ENCODE measurements at regions not wholly inside any gene's neighbourhood (a gene's known extent, or its start where the extent isn't known, plus 50 kb on each side); places are given as distances from the start of the nearest gene placed in this dataset.
"Not testable (repeated sequence)": the region's sequence is repeated elsewhere in the genome, so short reads cannot be mapped to it uniquely, and the experiment has no call there.

- Histone ChIP-seq H3F3A (ENCODE audit: insufficient read depth) (no peaks in the 10 kb centered on the region), H3K9ac (ENCODE audit: low read length) (no peak overlapping the region), H3K4me3 (ENCODE audit: insufficient read depth, low read length, poor library complexity, severe bottlenecking) (no peak overlapping the region), H3K9me3 (ENCODE audit: insufficient read depth, low read length) (0 out of 2 replicates have a peak, but pooled peaks cover 3% of the 10 kb centered on the region), H3K36me3 (ENCODE audit: low read length) (no peaks in the 10 kb centered on the region), H2AFZ (ENCODE audit: low read depth, low read length, severe bottlenecking) (no peak overlapping the region), H3K27me3 (ENCODE audit: low read length) (no peaks in the 10 kb centered on the region), H3K9me2 (replicated peaks; ENCODE audit: insufficient read depth, low read length) (0 out of 2 replicates have a peak, but pooled peaks cover 4% of the 10 kb centered on the region), H4K20me1 (ENCODE audit: low read depth, low read length) (no peaks in the 10 kb centered on the region), H3K4me2 (ENCODE audit: low read depth, low read length, poor library complexity, severe bottlenecking) (no peak overlapping the region), H3K27ac (ENCODE audit: low read depth, low read length) (no peak overlapping the region), H3K79me2 (ENCODE audit: insufficient read depth, low read length) (no peaks in the 10 kb centered on the region)
- TF ChIP-seq EZH2phosphoT487 (conservative IDR thresholded peaks at IDR 0.05; ENCODE audit: low read length) = no peak
- no peak for TF ChIP-seq CTCF (IDR thresholded peaks at IDR 0.05; ENCODE audit: insufficient read depth, low read length, poor library complexity, severe bottlenecking)
These were observed 180.6 kb downstream of the COG6 start for GRCh38 chr13:39836038-39836437.

GRCh38 chr13:39837866-39838265 lies 182.4 kb downstream of the COG6 start:
- H3F3A ChIP-seq (ENCODE audit: insufficient read depth); H3K36me3 ChIP-seq (ENCODE audit: low read length); H3K27me3 ChIP-seq (ENCODE audit: low read length); H4K20me1 ChIP-seq (ENCODE audit: low read depth, low read length); H3K27ac ChIP-seq (ENCODE audit: low read depth, low read length); H3K9me3 ChIP-seq (ENCODE audit: insufficient read depth, low read length); H2AFZ ChIP-seq (ENCODE audit: low read depth, low read length, severe bottlenecking); H3K9ac ChIP-seq (ENCODE audit: low read length); H3K4me2 ChIP-seq (ENCODE audit: low read depth, low read length, poor library complexity, severe bottlenecking); H3K9me2 ChIP-seq (replicated peaks; ENCODE audit: insufficient read depth, low read length); H3K4me3 ChIP-seq (ENCODE audit: insufficient read depth, low read length, poor library complexity, severe bottlenecking); H3K79me2 ChIP-seq (ENCODE audit: insufficient read depth, low read length): not testable (repeated sequence)

DNA sequence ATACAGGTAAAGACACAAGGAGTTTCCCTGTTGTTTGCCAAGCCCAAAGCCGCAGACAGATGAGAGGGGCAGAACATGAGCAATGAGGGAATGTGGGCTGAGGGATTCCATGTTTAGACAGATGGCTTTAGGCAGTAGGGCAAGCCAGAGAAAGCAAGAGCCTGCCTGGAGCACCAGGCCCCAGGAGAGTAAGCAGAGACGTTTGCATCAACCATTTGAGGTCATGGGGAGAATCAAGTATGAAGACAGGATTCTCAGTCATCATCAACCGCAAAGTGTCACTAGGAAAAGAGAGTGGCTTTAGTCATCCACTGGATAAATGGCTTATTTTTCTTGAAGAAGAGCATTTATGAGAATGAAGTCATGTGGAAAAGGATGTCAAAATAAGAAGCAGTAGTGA lies 184.7 kb downstream of the COG6 start:
- Histone ChIP-seq H3K4me3 (ENCODE audit: insufficient read depth, low read length, poor library complexity, severe bottlenecking) (no peak overlapping the region), H3K79me2 (ENCODE audit: insufficient read depth, low read length) (no peaks in the 10 kb centered on the region), H3F3A (ENCODE audit: insufficient read depth) (no peaks in the 10 kb centered on the region), H3K36me3 (ENCODE audit: low read length) (no peaks in the 10 kb centered on the region), H3K9ac (ENCODE audit: low read length) (no peak overlapping the region), H3K9me3 (ENCODE audit: insufficient read depth, low read length) (no peaks in the 10 kb centered on the region), H4K20me1 (ENCODE audit: low read depth, low read length) (no peaks in the 10 kb centered on the region), H3K27me3 (ENCODE audit: low read length) (no peaks in the 10 kb centered on the region), H3K9me2 (replicated peaks; ENCODE audit: insufficient read depth, low read length) (0 out of 2 replicates have a peak, but pooled peaks cover 4% of the 10 kb centered on the region), H2AFZ (ENCODE audit: low read depth, low read length, severe bottlenecking) (no peak overlapping the region), H3K4me2 (ENCODE audit: low read depth, low read length, poor library complexity, severe bottlenecking) (no peak overlapping the region), H3K27ac (ENCODE audit: low read depth, low read length) (no peak overlapping the region)
- TF ChIP-seq CTCF (IDR thresholded peaks at IDR 0.05; ENCODE audit: insufficient read depth, low read length, poor library complexity, severe bottlenecking) (no peak), EZH2phosphoT487 (conservative IDR thresholded peaks at IDR 0.05; ENCODE audit: low read length) (no peak)

GRCh38 chr13:39847336-39847735 lies 191.9 kb downstream of the COG6 start:
- H3K79me2 ChIP-seq (ENCODE audit: insufficient read depth, low read length) = no peaks in the 10 kb centered on the region
- no peak for TF ChIP-seq EZH2phosphoT487 (conservative IDR thresholded peaks at IDR 0.05; ENCODE audit: low read length)
- TF ChIP-seq CTCF (IDR thresholded peaks at IDR 0.05; ENCODE audit: insufficient read depth, low read length, poor library complexity, severe bottlenecking) = no peak
- H3K9ac ChIP-seq (ENCODE audit: low read length) = no peak overlapping the region
- no peak overlapping the region for H2AFZ ChIP-seq (ENCODE audit: low read depth, low read length, severe bottlenecking)
- H3K4me2 ChIP-seq (ENCODE audit: low read depth, low read length, poor library complexity, severe bottlenecking) = no peak overlapping the region
- H3F3A ChIP-seq (ENCODE audit: insufficient read depth) = no peaks in the 10 kb centered on the region
- no peaks in the 10 kb centered on the region for H3K9me3 ChIP-seq (ENCODE audit: insufficient read depth, low read length)
- no peaks in the 10 kb centered on the region for H3K9me2 ChIP-seq (replicated peaks; ENCODE audit: insufficient read depth, low read length)
- no peaks in the 10 kb centered on the region for H3K36me3 ChIP-seq (ENCODE audit: low read length)
- no peak overlapping the region for H3K4me3 ChIP-seq (ENCODE audit: insufficient read depth, low read length, poor library complexity, severe bottlenecking)
- H3K27ac ChIP-seq (ENCODE audit: low read depth, low read length) = no peak overlapping the region
- H4K20me1 ChIP-seq (ENCODE audit: low read depth, low read length) = no peaks in the 10 kb centered on the region
- H3K27me3 ChIP-seq (ENCODE audit: low read length) = no peaks in the 10 kb centered on the region

Data from SU-DHL-6 (cell line).